ENCODE measurements at regions not wholly inside any gene's neighbourhood (a gene's known extent, or its start where the extent isn't known, plus 50 kb on each side); places are given as distances from the start of the nearest gene placed in this dataset.

DNA sequence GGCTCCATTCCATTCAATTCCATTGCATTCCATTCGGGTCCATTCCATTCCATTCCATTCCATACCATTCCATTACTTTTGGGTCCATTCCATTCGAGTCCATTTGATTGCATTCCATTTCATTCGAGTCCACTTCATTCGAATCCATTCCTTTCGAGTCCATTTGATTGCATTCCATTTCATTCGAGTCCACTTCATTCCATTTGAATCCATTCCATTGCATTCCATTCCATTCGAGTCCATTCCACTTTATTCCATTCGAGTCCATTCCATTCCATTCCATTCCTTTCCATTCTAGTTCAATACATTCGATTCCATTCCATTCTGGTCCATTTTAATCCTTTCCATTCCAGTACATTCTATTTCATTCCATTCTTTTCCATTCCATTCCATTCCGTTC lies 334.0 kb downstream of the ZNF33B start:
- TF ChIP-seq CTCF (IDR thresholded peaks at IDR 0.05) (no peak), POLR2A (IDR thresholded peaks at IDR 0.05) (no peak)

All from esophagus squamous epithelium (tissue), 4 donors.